NCI-H2107 treated with DMSO at 0.1 percent for 48 hours (cell line): ENCODE measurements at regions not wholly inside any gene's neighbourhood (a gene's known extent, or its start where the extent isn't known, plus 50 kb on each side); places are given as distances from the start of the nearest gene placed in this dataset.

Source experiments
- DNase-seq: peaks from one replicate; lab custom pipeline; 2025; ENCODE audit not compliant: unreplicated experiment; lab: John Stamatoyannopoulos, UW

DNA sequence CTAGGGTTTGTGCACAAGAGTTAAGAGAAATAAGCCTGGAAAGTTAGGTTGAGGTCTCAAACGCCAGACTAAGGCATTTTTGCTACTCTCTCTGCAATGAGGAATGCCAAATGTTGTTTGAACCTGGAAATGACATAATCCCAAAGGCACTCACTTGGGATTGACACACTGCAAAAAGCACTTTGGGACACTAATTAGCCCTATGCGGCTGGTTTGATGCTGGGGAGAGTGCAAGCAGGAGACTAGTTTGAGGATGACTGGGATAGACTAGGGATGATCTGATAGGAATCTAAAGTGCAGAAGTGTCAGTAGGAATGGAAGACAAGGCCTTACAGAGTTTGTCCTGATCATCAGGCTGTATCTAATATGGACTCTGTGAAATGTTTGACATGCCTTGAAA is 469.0 kb downstream of the SLC4A3 start:
- DNase-seq, result no peak

- DNase-seq, result no peak
Observed at GRCh38 chr2:220101980-220102379, 474.6 kb downstream of the SLC4A3 start.

DNA sequence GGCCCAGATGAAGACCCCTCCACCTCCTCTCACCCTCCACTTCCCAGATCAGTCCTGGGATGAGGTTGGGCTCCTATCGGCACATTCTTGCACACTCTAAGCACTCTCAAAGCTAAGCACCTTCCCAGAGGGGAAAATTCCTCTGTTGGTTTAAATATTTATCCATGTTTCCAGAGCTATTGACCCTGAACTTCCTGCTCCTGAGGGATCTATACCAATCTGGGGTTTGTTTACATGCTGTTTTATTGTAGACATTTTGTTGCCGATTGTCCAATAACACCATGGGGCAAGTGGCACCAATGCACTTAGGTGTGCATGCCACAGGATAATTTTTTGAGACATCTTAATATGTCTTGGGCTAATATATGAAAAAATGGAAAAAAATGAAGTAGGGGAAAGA is 476.2 kb downstream of the SLC4A3 start:
- no peak for DNase-seq

DNA sequence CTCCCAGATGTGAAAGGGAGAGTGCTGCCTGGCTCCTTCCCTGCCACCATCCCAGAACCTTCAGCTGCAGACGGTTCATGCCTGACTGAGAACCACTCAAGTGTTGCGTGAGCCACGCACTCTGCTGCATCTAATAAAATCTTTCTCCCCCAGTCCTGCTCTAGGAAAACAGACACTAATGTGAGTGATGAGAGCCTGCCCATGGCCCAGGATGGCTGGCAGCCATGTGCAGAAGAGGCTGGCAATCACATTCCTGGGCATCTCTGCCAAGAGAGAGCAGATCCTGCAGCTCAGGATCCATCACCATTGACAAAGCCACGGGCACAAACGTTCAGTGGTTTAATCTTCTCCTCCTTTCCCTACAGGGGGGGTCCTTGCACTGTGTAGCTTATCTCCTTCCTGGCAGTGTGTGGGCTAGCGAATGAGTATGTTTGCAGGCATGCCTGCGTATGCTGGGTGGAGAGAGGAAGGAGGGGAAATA is 477.5 kb downstream of the SLC4A3 start:
- DNase-seq, result no peak

DNA sequence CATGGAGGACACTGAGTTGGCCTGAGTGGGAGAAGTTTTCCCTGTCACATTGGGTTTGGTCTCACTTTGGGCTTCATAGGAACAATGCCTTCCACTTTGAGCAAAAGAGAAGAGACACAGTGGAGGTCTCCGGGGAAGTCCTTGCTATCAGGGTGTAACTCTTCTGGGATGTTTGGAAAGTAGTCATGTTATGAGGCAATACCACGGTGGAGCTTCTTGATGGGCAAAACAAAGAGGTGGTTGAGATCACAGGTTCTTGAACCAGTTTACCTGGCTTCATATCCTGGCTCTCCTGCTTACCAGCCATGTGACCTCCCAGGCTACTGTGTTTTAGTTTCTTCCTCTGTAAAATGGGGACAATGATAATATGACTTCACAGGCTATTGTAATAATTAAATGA is 478.6 kb downstream of the SLC4A3 start:
- no peak for DNase-seq

GRCh38 chr2:220107380-220107791 is 480.0 kb downstream of the SLC4A3 start:
- no peak for DNase-seq

DNA sequence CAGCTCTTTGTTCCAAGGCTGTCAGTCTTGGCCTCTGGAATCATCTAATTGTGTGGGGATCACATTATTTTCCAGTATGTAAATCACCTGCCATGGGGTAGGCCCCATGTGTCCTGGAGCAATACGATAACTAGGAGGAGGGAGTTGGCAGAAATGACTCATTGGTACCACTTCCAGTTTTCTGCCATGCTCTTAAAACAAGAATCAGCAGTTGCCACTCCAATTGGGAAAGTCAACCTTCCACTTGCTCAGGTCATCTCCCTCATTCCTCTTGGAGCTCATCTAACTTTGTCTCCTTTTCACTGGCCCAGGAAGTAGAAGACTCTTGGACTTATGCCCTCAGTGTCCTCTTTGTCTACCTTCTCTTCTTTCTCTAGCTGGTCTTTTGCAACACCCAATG is 487.0 kb downstream of the SLC4A3 start:
- DNase-seq, result no peak

DNA sequence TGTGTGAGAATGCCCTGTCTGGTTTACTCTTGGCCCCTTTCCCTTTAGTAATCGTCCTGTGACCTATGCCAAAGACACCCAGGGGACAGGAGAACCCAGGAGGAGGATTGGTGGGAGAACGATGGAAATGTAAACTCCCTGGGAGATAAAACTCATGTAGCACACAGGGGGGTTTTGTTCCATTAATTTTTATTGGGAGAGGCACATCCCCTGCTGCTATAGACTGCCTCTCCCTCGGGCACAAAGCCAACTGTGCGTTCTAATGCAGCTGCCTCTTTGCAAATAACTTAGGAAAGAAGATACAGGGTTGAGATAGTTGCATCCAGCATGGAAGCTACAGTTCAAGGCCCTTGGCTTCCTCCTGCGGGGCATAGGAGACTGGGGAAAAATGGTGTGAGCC is 489.6 kb downstream of the SLC4A3 start:
- no peak for DNase-seq

DNA sequence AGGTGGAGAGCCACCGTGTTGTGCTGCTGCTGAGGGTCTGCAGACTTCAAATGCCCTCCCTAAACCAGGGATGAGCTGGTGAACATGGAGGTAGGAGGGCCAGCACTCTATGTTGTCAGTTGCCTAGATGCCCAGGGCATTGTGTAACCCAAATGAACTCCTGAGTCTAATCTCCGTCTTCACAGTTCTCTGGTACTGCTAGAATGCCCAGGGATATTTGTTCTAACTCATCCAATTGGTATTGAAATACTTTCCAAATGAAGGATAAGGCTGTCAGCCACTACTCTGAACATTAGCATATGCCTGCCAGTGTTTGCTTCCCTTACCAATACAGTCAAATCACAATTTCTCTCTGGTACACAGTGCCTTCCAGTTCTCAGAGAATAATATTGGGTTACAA is 492.6 kb downstream of the SLC4A3 start:
- no peak for DNase-seq

GRCh38 chr2:220123751-220124150 is 496.3 kb downstream of the SLC4A3 start:
- no peak for DNase-seq

GRCh38 chr2:220125551-220125950 is 498.1 kb downstream of the SLC4A3 start:
- DNase-seq, result no peak

- DNase-seq, result no peak
Observed at GRCh38 chr2:220127311-220127710, 499.9 kb downstream of the SLC4A3 start.

- no peak for DNase-seq
Observed at GRCh38 chr2:220127876-220128275, 500.4 kb downstream of the SLC4A3 start.

DNA sequence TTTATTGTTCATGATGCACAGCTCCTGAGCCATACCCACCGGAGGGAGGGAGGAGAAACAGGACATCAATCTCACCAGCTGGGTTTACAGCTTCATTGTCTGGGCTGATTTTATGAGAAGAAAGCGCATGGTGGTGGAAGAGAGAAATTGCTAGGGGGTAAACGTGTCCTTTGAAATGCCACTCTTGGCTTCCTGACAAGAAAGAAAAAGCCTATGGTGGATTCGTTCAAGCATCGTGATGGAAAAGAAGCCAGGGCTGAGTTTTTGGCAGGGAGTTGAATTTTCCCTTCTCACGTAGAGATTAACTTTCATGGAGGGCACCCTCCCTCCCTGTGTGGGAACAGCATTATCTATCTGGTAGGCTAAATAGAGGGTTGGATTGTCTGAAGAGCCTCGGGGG is 502.0 kb downstream of the SLC4A3 start:
- no peak for DNase-seq

GRCh38 chr2:220134756-220135534 is 507.5 kb downstream of the SLC4A3 start:
- no peak for DNase-seq

- no peak for DNase-seq
Observed at GRCh38 chr2:220143336-220143735, 515.9 kb downstream of the SLC4A3 start.

GRCh38 chr2:220144411-220144810 is 517.0 kb downstream of the SLC4A3 start:
- no peak for DNase-seq

- no peak for DNase-seq
Observed at GRCh38 chr2:220147161-220148038, 520.0 kb downstream of the SLC4A3 start.

DNA sequence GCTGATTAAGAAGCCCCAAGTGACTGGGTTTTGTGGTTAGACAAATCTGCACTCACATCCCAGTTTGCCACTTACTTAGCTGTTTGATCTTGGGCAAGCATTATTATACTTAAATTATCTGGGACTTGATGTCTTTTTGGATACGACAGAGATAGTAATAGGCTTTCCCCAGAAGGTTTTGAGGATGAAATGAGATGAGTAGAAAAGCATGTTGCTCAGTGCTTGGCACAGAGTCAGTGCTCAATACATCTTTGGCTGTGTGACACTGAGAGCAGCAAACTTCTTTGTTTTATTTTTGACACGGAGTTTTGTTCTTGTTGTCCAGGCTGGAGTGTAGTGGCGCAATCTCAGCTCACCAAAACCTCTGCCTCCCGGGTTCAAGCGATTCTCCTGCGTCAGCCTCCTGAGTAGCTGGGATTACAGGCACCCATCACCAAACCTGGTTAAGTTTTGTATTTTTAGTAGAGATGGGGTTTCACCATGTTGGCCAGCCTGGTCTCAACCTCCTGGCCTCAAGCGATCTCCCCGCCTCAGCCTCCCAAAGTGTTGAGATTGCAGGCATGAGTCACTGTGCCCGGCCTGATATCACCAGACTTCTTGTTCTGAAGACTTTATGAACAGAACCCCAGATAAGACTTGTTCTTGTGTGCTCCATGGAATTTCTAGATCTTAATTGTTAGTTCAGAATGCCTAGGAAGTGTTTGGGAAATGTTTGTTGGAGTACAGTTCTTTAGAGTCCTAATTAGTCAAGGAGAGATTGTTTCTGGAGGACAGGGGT is 521.2 kb downstream of the SLC4A3 start:
- DNase-seq, result no peak

GRCh38 chr2:220151341-220151740 is 523.9 kb downstream of the SLC4A3 start:
- no peak for DNase-seq

- DNase-seq, result no peak
Observed at GRCh38 chr2:220152281-220152935, 525.0 kb downstream of the SLC4A3 start.
